HepG2 (cell line): ENCODE measurements at regions not wholly inside any gene's neighbourhood (a gene's known extent, or its start where the extent isn't known, plus 50 kb on each side); places are given as distances from the start of the nearest gene placed in this dataset.

Source experiments
- RFXANK ChIP-seq: IDR thresholded peaks from 2 replicates; pipeline ENCODE4 v1.6.1; 2016
- ZNF124 ChIP-seq: sonication (generic); formaldehyde crosslinking; IDR thresholded peaks from 2 replicates; pipeline ENCODE4 v1.4.0; 2020; ENCODE audit warnings: missing genetic modification reagents

GRCh38 chr20:39967806-39968205 is 721.2 kb downstream of the MAFB start:
- no peak for TF ChIP-seq ZNF124 (CRISPR knock-in tag)
- no peak for TF ChIP-seq RFXANK (CRISPR knock-in tag)
